Testis (tissue), 2 donors: ENCODE measurements at regions not wholly inside any gene's neighbourhood (a gene's known extent, or its start where the extent isn't known, plus 50 kb on each side); places are given as distances from the start of the nearest gene placed in this dataset.

Experiments used
- DNase-seq: peaks from one replicate; pipeline ENCODE4 v3.0.0-alpha.2; 2019
- H3K27ac ChIP-seq, 2 donors: fragments of 200-600 bp; sonication (generic); one replicate each; pipeline ENCODE4 v1.5.1; 2019
- H3K27me3 ChIP-seq: fragments of 200-600 bp; sonication (generic); one replicate; pipeline ENCODE4 v1.5.1; 2019
- H3K36me3 ChIP-seq: fragments of 200-600 bp; sonication (generic); one replicate; pipeline ENCODE4 v1.5.1; 2017; ENCODE audit warnings: low read depth; ENCODE audit errors: missing control alignments
- H3K4me1 ChIP-seq: fragments of 200-600 bp; sonication (generic); one replicate; pipeline ENCODE4 v1.5.1; 2019
- H3K4me3 ChIP-seq, 2 donors: fragments of 200-600 bp; sonication (generic); one replicate each; pipeline ENCODE4 v1.5.1; 2017 to 2019
- H3K9me3 ChIP-seq: fragments of 200-600 bp; sonication (generic); one replicate; pipeline ENCODE4 v1.5.1; 2017
- CTCF ChIP-seq, 3 experiments: fragments of 450-650 bp in 2 of 3; fragments of 200-600 bp in 1 of 3; sonication (generic) in 1 of 3; IDR thresholded peaks; one replicate each; pipeline ENCODE4 v1.5.1; 2016 to 2019; ENCODE audit warnings: antibody characterized with exemption in 3 of 3, mild to moderate bottlenecking in 2 of 3, moderate library complexity in 1 of 3
- POLR2A ChIP-seq: fragments of 450-650 bp; IDR thresholded peaks from one replicate; pipeline ENCODE4 v1.6.1; 2017; ENCODE audit warnings: antibody characterized with exemption, mild to moderate bottlenecking, moderate library complexity
- WGBS, 2 donors: methylation state at CpG; one replicate each; pipeline ENCODE4 v1.1.5; 2018; 5-methylcytosine and 5-hydroxymethylcytosine counted together
- intact Hi-C: fragments of 100-400 bp; cut with DNase I; formaldehyde crosslinking; loops from one replicate; pipeline ENCODE4 v1.15.1; 2023; ENCODE audit warnings: low total_unique reads

DNA sequence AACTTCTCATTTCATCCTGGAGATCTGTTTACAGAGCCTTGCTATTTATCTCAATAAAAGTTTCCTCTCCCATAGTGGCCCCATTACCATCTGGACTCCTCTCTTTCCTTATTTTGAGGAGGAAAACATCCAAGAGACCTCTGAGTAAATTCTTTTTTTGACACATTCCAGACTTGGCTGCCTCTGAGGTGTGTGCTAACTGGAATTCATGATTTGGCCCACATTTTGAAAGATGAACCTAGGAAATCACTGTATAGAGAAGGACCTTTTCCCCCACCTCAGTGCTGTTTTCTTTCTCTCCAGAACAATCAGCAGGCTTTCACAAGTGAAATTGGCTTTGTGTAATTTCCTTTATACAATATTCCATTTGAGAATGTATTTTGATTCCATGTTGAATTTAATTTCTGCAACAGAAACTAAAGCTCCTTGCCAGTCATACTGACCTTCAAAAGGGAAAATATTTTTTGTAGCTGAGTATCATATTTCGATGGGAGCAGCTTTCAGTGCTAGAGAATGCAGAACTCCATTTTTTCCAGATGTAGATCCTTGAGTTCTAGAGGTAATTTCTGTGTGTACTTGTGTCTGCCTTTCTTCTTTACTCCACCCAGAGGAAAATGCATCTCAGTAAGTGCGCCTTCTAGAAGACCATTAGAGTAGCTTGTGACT is 244.9 kb upstream of the RGS6 start:
- intact Hi-C loops: no loop called here
- Histone ChIP-seq H3K27ac (no peak overlapping the region), H3K4me3 (no peak overlapping the region), H3K36me3 (no peaks in the 10 kb centered on the region), H3K4me1 (no peaks in the 10 kb centered on the region), H3K27me3 (no peaks in the 10 kb centered on the region), H3K9me3 (no peaks in the 10 kb centered on the region)
- TF ChIP-seq CTCF (IDR thresholded peaks at IDR 0.05) (no peak), POLR2A (no peak)
- DNase-seq: no peak
- WGBS, 2 donors: 42 to 43% methylated on average over 2 of the region's 2 CpGs

DNA sequence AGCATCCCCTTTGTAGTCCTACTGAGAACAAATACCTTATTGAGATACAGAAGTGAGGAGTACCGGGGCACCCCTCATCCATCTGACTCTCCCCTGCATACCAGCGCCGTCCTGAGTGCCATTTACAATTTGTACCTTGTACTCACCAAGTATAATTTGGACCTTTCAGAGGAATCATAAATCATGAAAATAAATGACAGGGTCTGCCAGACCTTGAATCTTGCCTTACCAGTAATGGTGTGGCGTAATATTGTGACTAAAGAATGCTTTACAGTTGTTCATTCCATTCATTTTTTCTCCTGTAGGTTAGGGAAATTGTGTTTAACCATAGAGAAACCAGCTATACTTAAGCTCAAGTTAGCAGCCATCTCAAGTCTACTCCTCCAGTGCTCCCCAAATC is 243.7 kb upstream of the RGS6 start:
- WGBS, 2 donors: 93 to 98% methylated on average over 4 of the region's 4 CpGs
- DNase-seq: no peak
- intact Hi-C loops: no loop called here
- Histone ChIP-seq H3K27me3 (no peaks in the 10 kb centered on the region), H3K27ac (no peak overlapping the region), H3K36me3 (no peaks in the 10 kb centered on the region), H3K9me3 (no peaks in the 10 kb centered on the region), H3K4me1 (no peaks in the 10 kb centered on the region), H3K4me3 (no peak overlapping the region)
- TF ChIP-seq POLR2A (no peak), CTCF (IDR thresholded peaks at IDR 0.05) (no peak)

DNA sequence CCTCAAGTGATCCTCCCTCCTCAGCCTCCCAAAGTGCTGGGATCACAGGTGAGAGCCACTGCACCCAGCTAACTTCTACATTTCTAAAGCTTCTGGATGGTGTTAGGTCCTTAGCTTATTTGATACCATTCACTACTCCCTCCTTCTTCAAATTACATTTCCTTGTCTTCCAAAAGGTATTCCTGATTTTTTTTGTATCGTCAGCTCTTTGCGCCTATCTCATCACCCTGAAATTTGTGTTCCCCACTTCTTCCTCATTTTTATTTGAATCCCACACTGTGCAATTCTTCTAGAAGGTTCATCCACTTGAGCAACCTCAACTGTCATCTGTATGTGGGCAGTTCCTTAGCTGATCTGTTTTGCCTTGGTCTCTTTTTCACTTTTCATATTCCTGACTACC is 241.8 kb upstream of the RGS6 start:
- Histone ChIP-seq H3K9me3 (no peaks in the 10 kb centered on the region), H3K27me3 (no peaks in the 10 kb centered on the region), H3K36me3 (no peaks in the 10 kb centered on the region), H3K27ac (no peak overlapping the region), H3K4me3 (no peak overlapping the region), H3K4me1 (no peaks in the 10 kb centered on the region)
- 96 to 100% methylated on average over 2 of the region's 2 CpGs for WGBS, 2 donors
- intact Hi-C loops: no loop called here
- TF ChIP-seq POLR2A (no peak), CTCF (IDR thresholded peaks at IDR 0.05) (no peak)
- DNase-seq: no peak

GRCh38 chr14:71692496-71692895 is 239.7 kb upstream of the RGS6 start:
- DNase-seq: no peak
- H3K9me3 ChIP-seq: no peaks in the 10 kb centered on the region
- H3K27ac ChIP-seq: no peak overlapping the region
- H3K27me3 ChIP-seq: no peaks in the 10 kb centered on the region
- no peaks in the 10 kb centered on the region for H3K4me1 ChIP-seq
- intact Hi-C loops: no loop called here
- TF ChIP-seq CTCF (IDR thresholded peaks at IDR 0.05) (no peak), POLR2A (no peak)
- no peaks in the 10 kb centered on the region for H3K36me3 ChIP-seq
- WGBS, 2 donors: 76 to 80% methylated on average over 4 of the region's 4 CpGs
- no peak overlapping the region for H3K4me3 ChIP-seq

GRCh38 chr14:71693381-71693780 is 238.8 kb upstream of the RGS6 start:
- no peak overlapping the region for H3K27ac ChIP-seq
- WGBS, 2 donors: 85 to 88% methylated on average over 6 of the region's 6 CpGs
- TF ChIP-seq POLR2A: no peak
- TF ChIP-seq CTCF (IDR thresholded peaks at IDR 0.05): no peak
- intact Hi-C loops: no loop called here
- no peak overlapping the region for H3K4me3 ChIP-seq
- H3K4me1 ChIP-seq: no peaks in the 10 kb centered on the region
- DNase-seq: no peak
- H3K36me3 ChIP-seq: no peaks in the 10 kb centered on the region
- no peaks in the 10 kb centered on the region for H3K27me3 ChIP-seq
- no peaks in the 10 kb centered on the region for H3K9me3 ChIP-seq
